ENCODE measurements at regions not wholly inside any gene's neighbourhood (a gene's known extent, or its start where the extent isn't known, plus 50 kb on each side); places are given as distances from the start of the nearest gene placed in this dataset.

DNA sequence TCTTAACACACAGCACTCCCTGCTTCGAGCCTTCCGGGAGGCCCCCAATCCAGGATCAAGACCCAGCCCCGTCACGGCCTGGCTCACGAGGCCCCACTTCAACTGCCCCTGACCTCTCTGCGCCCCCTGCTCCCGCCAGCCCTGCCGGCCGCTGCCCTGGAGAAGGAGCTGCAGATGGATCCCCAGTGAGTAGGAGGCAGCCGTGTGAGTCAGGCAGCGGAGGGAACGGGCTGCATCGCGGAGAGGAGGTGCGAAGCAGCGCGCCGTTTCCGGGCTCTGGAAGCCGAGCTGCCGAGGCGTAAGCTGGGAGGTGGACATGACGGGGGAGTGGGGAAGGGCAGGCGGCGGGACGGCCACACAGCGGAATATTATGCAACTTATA, 133.4 kb downstream of the TPRA1 start:
- TF ChIP-seq, protein P1, sequence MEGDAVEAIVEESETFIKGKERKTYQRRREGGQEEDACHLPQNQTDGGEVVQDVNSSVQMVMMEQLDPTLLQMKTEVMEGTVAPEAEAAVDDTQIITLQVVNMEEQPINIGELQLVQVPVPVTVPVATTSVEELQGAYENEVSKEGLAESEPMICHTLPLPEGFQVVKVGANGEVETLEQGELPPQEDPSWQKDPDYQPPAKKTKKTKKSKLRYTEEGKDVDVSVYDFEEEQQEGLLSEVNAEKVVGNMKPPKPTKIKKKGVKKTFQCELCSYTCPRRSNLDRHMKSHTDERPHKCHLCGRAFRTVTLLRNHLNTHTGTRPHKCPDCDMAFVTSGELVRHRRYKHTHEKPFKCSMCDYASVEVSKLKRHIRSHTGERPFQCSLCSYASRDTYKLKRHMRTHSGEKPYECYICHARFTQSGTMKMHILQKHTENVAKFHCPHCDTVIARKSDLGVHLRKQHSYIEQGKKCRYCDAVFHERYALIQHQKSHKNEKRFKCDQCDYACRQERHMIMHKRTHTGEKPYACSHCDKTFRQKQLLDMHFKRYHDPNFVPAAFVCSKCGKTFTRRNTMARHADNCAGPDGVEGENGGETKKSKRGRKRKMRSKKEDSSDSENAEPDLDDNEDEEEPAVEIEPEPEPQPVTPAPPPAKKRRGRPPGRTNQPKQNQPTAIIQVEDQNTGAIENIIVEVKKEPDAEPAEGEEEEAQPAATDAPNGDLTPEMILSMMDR (conservative IDR thresholded peaks at IDR 0.05), result no peak
- H2BK20ac ChIP-seq (ENCODE audit: low read depth, low read length, poor library complexity, severe bottlenecking), result no peak overlapping the region
- H3K27me3 ChIP-seq (ENCODE audit: insufficient read depth, low read length), result peaks cover 12% of the 10 kb centered on the region; the same call in 1 of the 2 replicates
- peaks cover 76% of the 10 kb centered on the region for H3K27me3 Mint-ChIP-seq (ENCODE audit: low read depth)
- H3K36me3 Mint-ChIP-seq (ENCODE audit: insufficient read depth in 1 of 3, low read depth in 3 of 3), result no peaks in the 10 kb centered on the region
- no peak overlapping the region for H2BK5ac ChIP-seq (ENCODE audit: insufficient read length, low read length)
- no peaks in the 10 kb centered on the region for H4K20me1 ChIP-seq (ENCODE audit: control insufficient read depth, insufficient read depth, insufficient read length)
- H3K27ac ChIP-seq (ENCODE audit: insufficient read length, low read depth, low read length), result no peak overlapping the region
- no peak overlapping the region for H3K9ac ChIP-seq (ENCODE audit: extremely low read depth, insufficient read length, low read length)
- H3K79me2 ChIP-seq (ENCODE audit: insufficient read depth, low read length), result no peaks in the 10 kb centered on the region
- peak overlapping the region; percentile 74 for H3K4me2 ChIP-seq (ENCODE audit: insufficient read depth, insufficient read length, low read length)
- H3T11ph ChIP-seq (ENCODE audit: low read length), result no peak overlapping the region
- H3K56ac ChIP-seq (ENCODE audit: insufficient read length, low read depth, low read length), result no peak overlapping the region
- no peaks in the 10 kb centered on the region for H3K9me3 ChIP-seq (ENCODE audit: control insufficient read depth, low read depth, low read length)
- H2AK5ac ChIP-seq (ENCODE audit: insufficient read length, low read length), result no peak overlapping the region
- H3K4me1 ChIP-seq (ENCODE audit: insufficient read depth, low read length), result no peaks in the 10 kb centered on the region
- no CpG with 5 or more reads among the region's 27 CpGs for WGBS (ENCODE audit: extremely low coverage, insufficient read length, low lambda C conversion rate)
- no peak overlapping the region for H3K14ac ChIP-seq (ENCODE audit: insufficient read depth, low read length)
- H3K23me2 ChIP-seq (ENCODE audit: insufficient read length, low read depth, low read length, poor library complexity, severe bottlenecking), result peaks cover 10% of the 10 kb centered on the region
- H2AFZ ChIP-seq (ENCODE audit: low read length), result no peak overlapping the region
- H3K4me1 Mint-ChIP-seq, result peaks cover 25 to 35% of the 10 kb centered on the region in 2 experiments
- peak overlapping the region; percentile 56 to 60; a peak in 3 of 5 replicates for H3K4me3 Mint-ChIP-seq
- peak; percentile 74 for DNase-seq
- H4K91ac ChIP-seq (ENCODE audit: insufficient read length, low read depth, low read length), result no peak overlapping the region
- no peak overlapping the region for H2BK120ac ChIP-seq (ENCODE audit: low read depth, low read length, poor library complexity, severe bottlenecking)
- H3K9me3 Mint-ChIP-seq, result no peaks in the 10 kb centered on the region; a peak in 2 of 5 replicates
- H3K18ac ChIP-seq (ENCODE audit: insufficient read length, low read depth, low read length), result no peak overlapping the region
- H2BK15ac ChIP-seq (ENCODE audit: low read depth, low read length), result no peak overlapping the region
- no peak overlapping the region for H2BK12ac ChIP-seq (ENCODE audit: insufficient read length, low read depth, low read length)
- H4K8ac ChIP-seq (replicated peaks; ENCODE audit: insufficient read length, low read depth, low read length), result no peak overlapping the region
- no peak overlapping the region for H3K4ac ChIP-seq (ENCODE audit: low read depth, low read length)
- no peak overlapping the region for H3K27ac Mint-ChIP-seq
- no peak overlapping the region for H3K23ac ChIP-seq (ENCODE audit: insufficient read length, low read depth, low read length)
- H3K79me1 ChIP-seq (ENCODE audit: insufficient read depth, low read depth, low read length, poor library complexity, severe bottlenecking), result no peaks in the 10 kb centered on the region
- no peak overlapping the region for H4K5ac ChIP-seq (ENCODE audit: insufficient read length, low read depth, low read length)
